K562 (cell line): ENCODE measurements at regions not wholly inside any gene's neighbourhood (a gene's known extent, or its start where the extent isn't known, plus 50 kb on each side); places are given as distances from the start of the nearest gene placed in this dataset.

Experiments used
- NCOA6 ChIP-seq: fragments of 450-650 bp; IDR thresholded peaks from 2 replicates; pipeline ENCODE4 v1.6.1; 2017; ENCODE audit warnings: mild to moderate bottlenecking
- ZBTB33 ChIP-seq: sonication (generic); formaldehyde crosslinking; IDR thresholded peaks from 2 replicates; pipeline ENCODE4 v1.8.1; 2023; ENCODE audit warnings: mild to moderate bottlenecking, missing genetic modification reagents
- ZNF76 ChIP-seq: fragments of 250-450 bp; sonication (Bioruptor Pico); IDR thresholded peaks from 2 replicates; pipeline ENCODE4 v1.4.0; 2020; ENCODE audit warnings: mild to moderate bottlenecking, moderate library complexity, borderline replicate concordance

GRCh38 chr21:25330266-25330665 is 277.0 kb downstream of the MRPL39 start:
- no peak for TF ChIP-seq ZBTB33 (CRISPR knock-in tag)
- TF ChIP-seq NCOA6: no peak
- no peak for TF ChIP-seq ZNF76
